GM06990 (cell line): ENCODE measurements at regions not wholly inside any gene's neighbourhood (a gene's known extent, or its start where the extent isn't known, plus 50 kb on each side); places are given as distances from the start of the nearest gene placed in this dataset.

Source experiments
- DNase-seq: peaks from one replicate; pipeline ENCODE4 v3.0.0-alpha.2; 2011; ENCODE audit not compliant: insufficient read length; ENCODE audit errors: extremely low read depth
- H3K27me3 ChIP-seq: replicated peaks from 2 replicates; pipeline ENCODE4 v1.6.0; 2011; ENCODE audit warnings: low read length; ENCODE audit not compliant: control insufficient read depth, insufficient read depth
- H3K36me3 ChIP-seq: 2 replicates; pipeline ENCODE4 v1.5.1; 2011; ENCODE audit warnings: low read length; ENCODE audit not compliant: control insufficient read depth, insufficient read depth
- H3K4me3 ChIP-seq: replicated peaks from 2 replicates; pipeline ENCODE4 v1.5.1; 2011; ENCODE audit warnings: low read depth, mild to moderate bottlenecking, control low read depth, low read length
- TF ChIP-seq, protein P1 (sequence below): IDR thresholded peaks from 2 replicates; pipeline ENCODE4 v1.5.1; 2011; ENCODE audit warnings: low read length, control low read depth, mild to moderate bottlenecking, inconsistent platforms; ENCODE audit not compliant: insufficient read depth, poor library complexity, severe bottlenecking

DNA sequence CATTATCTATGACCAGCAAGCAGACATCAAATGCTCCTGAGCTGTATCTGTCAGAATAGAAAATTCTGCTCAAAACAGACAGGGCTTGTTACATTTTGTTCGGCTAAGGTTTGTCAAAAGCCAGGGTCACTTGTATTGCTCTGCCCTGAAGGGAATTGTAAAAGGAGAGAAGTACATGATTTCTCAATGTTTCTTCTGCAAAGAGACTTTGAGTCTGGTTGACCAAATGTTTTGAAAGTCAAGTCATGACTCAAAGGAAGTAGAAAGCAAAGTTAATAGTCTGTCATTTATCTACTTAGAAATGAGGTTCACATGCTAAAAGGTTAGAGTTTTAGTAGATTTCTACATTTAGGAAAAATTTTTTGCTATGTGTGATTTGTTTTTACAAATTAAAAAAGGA is 1624.1 kb upstream of the ZEB2 start:
- DNase-seq: no peak
- no peak overlapping the region for H3K4me3 ChIP-seq
- no peaks in the 10 kb centered on the region for H3K27me3 ChIP-seq
- no peaks in the 10 kb centered on the region for H3K36me3 ChIP-seq
- TF ChIP-seq, protein P1, sequence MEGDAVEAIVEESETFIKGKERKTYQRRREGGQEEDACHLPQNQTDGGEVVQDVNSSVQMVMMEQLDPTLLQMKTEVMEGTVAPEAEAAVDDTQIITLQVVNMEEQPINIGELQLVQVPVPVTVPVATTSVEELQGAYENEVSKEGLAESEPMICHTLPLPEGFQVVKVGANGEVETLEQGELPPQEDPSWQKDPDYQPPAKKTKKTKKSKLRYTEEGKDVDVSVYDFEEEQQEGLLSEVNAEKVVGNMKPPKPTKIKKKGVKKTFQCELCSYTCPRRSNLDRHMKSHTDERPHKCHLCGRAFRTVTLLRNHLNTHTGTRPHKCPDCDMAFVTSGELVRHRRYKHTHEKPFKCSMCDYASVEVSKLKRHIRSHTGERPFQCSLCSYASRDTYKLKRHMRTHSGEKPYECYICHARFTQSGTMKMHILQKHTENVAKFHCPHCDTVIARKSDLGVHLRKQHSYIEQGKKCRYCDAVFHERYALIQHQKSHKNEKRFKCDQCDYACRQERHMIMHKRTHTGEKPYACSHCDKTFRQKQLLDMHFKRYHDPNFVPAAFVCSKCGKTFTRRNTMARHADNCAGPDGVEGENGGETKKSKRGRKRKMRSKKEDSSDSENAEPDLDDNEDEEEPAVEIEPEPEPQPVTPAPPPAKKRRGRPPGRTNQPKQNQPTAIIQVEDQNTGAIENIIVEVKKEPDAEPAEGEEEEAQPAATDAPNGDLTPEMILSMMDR: no peak

DNA sequence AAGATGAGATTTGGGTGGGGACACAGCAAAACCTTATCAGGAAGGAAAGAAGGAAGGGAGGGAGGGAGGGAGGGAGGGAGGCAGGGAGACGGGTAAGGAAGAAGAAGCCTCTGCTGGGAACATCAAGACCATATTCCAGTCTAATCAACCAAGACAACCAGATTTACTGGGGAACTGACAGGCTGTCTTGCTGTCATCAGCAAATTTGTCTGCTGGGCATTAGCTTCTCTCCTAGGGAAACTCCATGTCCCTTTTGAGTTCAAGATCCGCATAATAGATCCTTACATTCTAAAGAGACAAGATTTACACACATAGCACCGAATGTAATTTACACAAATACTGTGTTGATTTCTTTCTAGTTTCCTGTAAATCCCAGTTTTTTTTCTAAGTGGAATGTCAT is 1618.9 kb upstream of the ZEB2 start:
- TF ChIP-seq, protein P1: no peak
- DNase-seq: no peak
- Histone ChIP-seq H3K27me3 (no peaks in the 10 kb centered on the region), H3K36me3 (no peaks in the 10 kb centered on the region), H3K4me3 (no peak overlapping the region)

DNA sequence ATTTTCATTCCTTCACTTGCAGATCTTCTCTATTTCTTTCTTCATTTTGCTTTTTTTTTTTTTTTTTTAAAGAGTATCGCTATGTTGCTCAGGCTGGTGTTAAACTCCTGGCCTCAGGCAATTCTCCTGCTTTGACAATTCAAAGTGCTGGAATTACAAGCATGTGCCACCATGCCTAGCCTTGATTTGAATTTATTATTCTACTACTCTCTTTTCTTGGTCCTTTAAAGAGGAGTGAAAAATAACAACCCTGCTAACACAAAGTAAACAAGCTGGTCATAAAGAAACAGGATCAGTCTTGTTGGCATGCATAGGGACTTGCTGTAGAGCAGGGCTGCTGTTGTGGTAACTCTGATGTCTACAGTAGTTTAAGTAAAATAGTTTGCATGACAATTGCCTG is 1615.3 kb upstream of the ZEB2 start:
- Histone ChIP-seq H3K4me3 (no peak overlapping the region), H3K27me3 (no peaks in the 10 kb centered on the region), H3K36me3 (no peaks in the 10 kb centered on the region)
- TF ChIP-seq, protein P1: no peak
- DNase-seq: no peak

DNA sequence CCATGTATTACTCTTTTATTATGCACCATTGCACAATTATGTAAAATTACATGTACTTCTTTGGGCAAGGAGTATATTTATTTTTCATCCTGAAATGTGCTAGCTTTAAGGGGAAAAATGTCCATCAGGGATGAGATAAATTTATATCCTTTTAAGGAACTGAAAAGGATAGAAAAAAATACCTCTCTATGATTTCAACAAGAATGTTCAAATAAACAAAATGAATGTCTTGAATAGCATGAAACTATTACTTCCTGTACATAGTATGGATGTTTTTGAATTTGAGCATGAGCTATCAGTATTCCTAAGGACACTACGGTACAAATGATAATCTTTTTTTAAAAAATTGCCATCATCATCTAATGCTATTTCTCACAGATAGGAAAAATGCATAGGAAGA is 1611.9 kb upstream of the ZEB2 start:
- Histone ChIP-seq H3K36me3 (no peaks in the 10 kb centered on the region), H3K27me3 (no peaks in the 10 kb centered on the region), H3K4me3 (no peak overlapping the region)
- TF ChIP-seq, protein P1: no peak
- no peak for DNase-seq

DNA sequence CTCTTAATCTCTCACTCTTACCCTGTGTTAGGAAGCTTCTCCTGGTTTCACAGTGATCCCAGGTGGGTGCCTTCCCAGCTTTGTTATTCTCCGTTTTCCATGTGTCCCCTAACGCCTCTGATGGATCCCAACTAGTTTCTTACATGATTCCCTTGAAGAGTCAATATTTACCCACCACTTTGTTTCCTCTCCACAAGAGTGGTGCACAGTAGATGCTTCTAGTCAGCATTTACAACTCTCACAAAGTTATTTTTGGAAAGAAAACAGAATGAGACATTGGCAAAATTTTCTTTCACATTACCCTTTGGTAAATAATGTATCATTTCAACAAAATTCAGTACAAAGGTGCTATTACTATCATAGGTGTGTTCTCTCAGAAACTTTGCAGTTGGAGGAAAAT is 1611.1 kb upstream of the ZEB2 start:
- Histone ChIP-seq H3K4me3 (no peak overlapping the region), H3K36me3 (no peaks in the 10 kb centered on the region), H3K27me3 (no peaks in the 10 kb centered on the region)
- TF ChIP-seq, protein P1: no peak
- no peak for DNase-seq

DNA sequence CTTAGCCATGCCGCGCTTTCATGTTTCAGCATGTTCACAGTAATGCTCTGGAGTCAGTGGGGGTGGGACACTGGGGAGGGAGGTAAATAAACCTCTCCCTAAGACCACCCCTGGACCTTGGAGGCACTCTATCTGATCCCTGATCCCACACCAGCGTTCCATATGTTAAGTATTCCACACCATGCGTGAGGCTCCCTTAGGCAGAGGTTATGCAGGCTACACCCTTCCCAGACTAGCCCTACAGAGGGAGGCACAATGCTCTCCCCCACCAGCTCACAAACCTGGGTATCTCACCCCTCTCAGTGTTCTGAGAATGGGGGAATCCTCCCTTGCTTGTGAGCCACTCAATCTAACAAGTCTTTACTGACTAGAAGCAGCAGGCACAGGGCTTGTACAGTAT is 1610.4 kb upstream of the ZEB2 start:
- no peaks in the 10 kb centered on the region for H3K27me3 ChIP-seq
- TF ChIP-seq, protein P1: no peak
- no peak for DNase-seq
- no peaks in the 10 kb centered on the region for H3K36me3 ChIP-seq
- H3K4me3 ChIP-seq: no peak overlapping the region
